ENCODE measurements at regions not wholly inside any gene's neighbourhood (a gene's known extent, or its start where the extent isn't known, plus 50 kb on each side); places are given as distances from the start of the nearest gene placed in this dataset.

GRCh38 chr2:155839991-155840390, 492.5 kb downstream of the NR4A2 start:
- TF ChIP-seq, protein P1, sequence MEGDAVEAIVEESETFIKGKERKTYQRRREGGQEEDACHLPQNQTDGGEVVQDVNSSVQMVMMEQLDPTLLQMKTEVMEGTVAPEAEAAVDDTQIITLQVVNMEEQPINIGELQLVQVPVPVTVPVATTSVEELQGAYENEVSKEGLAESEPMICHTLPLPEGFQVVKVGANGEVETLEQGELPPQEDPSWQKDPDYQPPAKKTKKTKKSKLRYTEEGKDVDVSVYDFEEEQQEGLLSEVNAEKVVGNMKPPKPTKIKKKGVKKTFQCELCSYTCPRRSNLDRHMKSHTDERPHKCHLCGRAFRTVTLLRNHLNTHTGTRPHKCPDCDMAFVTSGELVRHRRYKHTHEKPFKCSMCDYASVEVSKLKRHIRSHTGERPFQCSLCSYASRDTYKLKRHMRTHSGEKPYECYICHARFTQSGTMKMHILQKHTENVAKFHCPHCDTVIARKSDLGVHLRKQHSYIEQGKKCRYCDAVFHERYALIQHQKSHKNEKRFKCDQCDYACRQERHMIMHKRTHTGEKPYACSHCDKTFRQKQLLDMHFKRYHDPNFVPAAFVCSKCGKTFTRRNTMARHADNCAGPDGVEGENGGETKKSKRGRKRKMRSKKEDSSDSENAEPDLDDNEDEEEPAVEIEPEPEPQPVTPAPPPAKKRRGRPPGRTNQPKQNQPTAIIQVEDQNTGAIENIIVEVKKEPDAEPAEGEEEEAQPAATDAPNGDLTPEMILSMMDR (IDR thresholded peaks at IDR 0.05) = no peak
- TF ChIP-seq EZH2 (IDR thresholded peaks at IDR 0.05; ENCODE audit: borderline replicate concordance, insufficient read depth, low read depth, low read length, poor library complexity, severe bottlenecking) = no peak

All from B cell (primary cell).